K562 (cell line): ENCODE measurements at regions not wholly inside any gene's neighbourhood (a gene's known extent, or its start where the extent isn't known, plus 50 kb on each side); places are given as distances from the start of the nearest gene placed in this dataset.

Experiments used
- ATAC-seq: fragments of 200-7000 bp; cut with Tn5 transposase; 3 replicates; pipeline ENCODE4 v1.9.1; 2020; ENCODE audit warnings: moderate library complexity
- BruUV-seq: library from RNA; stranded (reverse); fragments of 400-500 nt; replicated peaks from 2 replicates; lab custom pipeline; 2021; lab: Mats Ljungman, UMichigan
- CTCF ChIA-PET: fragments of 300-600 bp; formaldehyde crosslinking; extraction: SDS; loops from one replicate; lab custom pipeline; 2021; ENCODE audit warnings: low intra/inter-chr PET ratio; lab: Yijun Ruan, JAX
- POLR2A ChIA-PET: fragments of 300-600, 350-650 bp; sonication (Branson Sonifier 250); formaldehyde crosslinking; extraction: SDS; loops from one replicate; lab custom pipeline; 2021; ENCODE audit warnings: antibody characterized with exemption, inconsistent platforms; lab: Yijun Ruan, JAX
- DNase-seq, 4 experiments: peaks; one replicate each; pipeline versions ENCODE4 v3.0.0 to v3.0.0-alpha.2; 2011 to 2018; ENCODE audit warnings: low spot score in 3 of 4, mixed read lengths in 3 of 4; ENCODE audit errors: extremely low read depth in 1 of 4
- FAIRE-seq: peaks from 2 replicates; lab custom pipeline; 2011; peaks lifted over from hg19 to GRCh38; lab: Jason Lieb, UNC
- H2AFZ ChIP-seq: 2 replicates; pipeline ENCODE4 v1.6.0; 2011; ENCODE audit warnings: low read depth, low read length, control low read depth, inconsistent platforms
- H3K27ac ChIP-seq: fragments of 200-600 bp; 3 replicates; pipeline ENCODE4 v1.8.0; 2011; ENCODE audit warnings: low read depth, mild to moderate bottlenecking, control low read depth, inconsistent platforms, low read length, moderate library complexity, mixed read lengths; ENCODE audit errors: extremely low read depth
- H3K27me3 ChIP-seq, 2 experiments: fragments of 300-600 bp in 1 of 2; 2 replicates in 1 of 2; 3 replicates in 1 of 2; pipeline versions ENCODE4 v1.6.0 to v1.8.0; 2011; ENCODE audit warnings: inconsistent platforms in 2 of 2, low read length in 2 of 2, mild to moderate bottlenecking in 1 of 2, mixed read lengths in 1 of 2, moderate library complexity in 1 of 2; ENCODE audit not compliant: control insufficient read depth in 2 of 2, insufficient read depth in 2 of 2
- H3K36me3 ChIP-seq: fragments of 300-600 bp; 3 replicates; pipeline ENCODE4 v1.8.0; 2011; ENCODE audit warnings: mild to moderate bottlenecking, low read length, inconsistent platforms; ENCODE audit not compliant: control insufficient read depth, insufficient read depth
- H3K4me1 ChIP-seq, 2 experiments: fragments of 200-600 bp in 1 of 2; replicated peaks in 1 of 2; 2 replicates in 1 of 2; 3 replicates in 1 of 2; pipeline versions ENCODE4 v1.5.1 to v1.8.0; 2011; ENCODE audit warnings: inconsistent platforms in 2 of 2, low read length in 2 of 2, mild to moderate bottlenecking in 1 of 2, mixed read lengths in 1 of 2, moderate library complexity in 1 of 2; ENCODE audit not compliant: control insufficient read depth in 2 of 2, insufficient read depth in 2 of 2
- H3K4me2 ChIP-seq: 2 replicates; pipeline ENCODE4 v1.6.1; 2011; ENCODE audit warnings: low read length, control low read depth, inconsistent platforms, mixed read lengths; ENCODE audit not compliant: insufficient read depth
- H3K4me3 ChIP-seq: fragments of 200-600 bp; sonication (generic), shearing (Covaris generic); 2 replicates; pipeline ENCODE4 v1.5.1; 2016; ENCODE audit warnings: control low read depth, inconsistent platforms
- H3K79me2 ChIP-seq: fragments of 200-600 bp; 3 replicates; pipeline ENCODE4 v1.8.0; 2011; ENCODE audit warnings: low read length, inconsistent platforms; ENCODE audit not compliant: control insufficient read depth, insufficient read depth
- H3K9ac ChIP-seq, 2 experiments: 2 replicates each; pipeline versions ENCODE4 v1.6.0 to v1.6.1; 2011; ENCODE audit warnings: low read depth in 2 of 2, low read length in 2 of 2, control low read depth in 1 of 2, inconsistent platforms in 1 of 2, mild to moderate bottlenecking in 1 of 2, mixed read lengths in 1 of 2; ENCODE audit not compliant: insufficient read depth in 1 of 2
- H3K9me1 ChIP-seq: one replicate; pipeline ENCODE4 v1.6.0; 2011; ENCODE audit warnings: inconsistent platforms, mild to moderate bottlenecking, low read length, moderate library complexity; ENCODE audit not compliant: control insufficient read depth, insufficient read depth
- H3K9me3 ChIP-seq: replicated peaks from 2 replicates; pipeline ENCODE4 v1.5.1; 2011; ENCODE audit warnings: low read depth, low read length, inconsistent platforms; ENCODE audit not compliant: control insufficient read depth, insufficient read depth
- H4K20me1 ChIP-seq: replicated peaks from 2 replicates; pipeline ENCODE4 v1.6.1; 2011; ENCODE audit warnings: low read length, inconsistent platforms, mixed read lengths; ENCODE audit not compliant: control insufficient read depth, insufficient read depth
- MBD2 ChIP-seq: sonication (generic); IDR thresholded peaks from 2 replicates; pipeline ENCODE4 v1.6.1; 2016; ENCODE audit warnings: low read depth, borderline replicate concordance
- MYBL2 ChIP-seq, 2 experiments: fragments of 450-650 bp in 1 of 2; sonication (generic) in 1 of 2; formaldehyde crosslinking in 1 of 2; IDR thresholded peaks; 2 replicates each; pipeline versions ENCODE4 v1.6.1 to v1.8.1; 2017 to 2022; ENCODE audit warnings: borderline replicate concordance in 1 of 2, inconsistent platforms in 1 of 2, low read depth in 1 of 2, mild to moderate bottlenecking in 1 of 2, missing genetic modification reagents in 1 of 2, moderate library complexity in 1 of 2
- STAG1 ChIP-seq: sonication (generic); formaldehyde crosslinking; IDR thresholded peaks from 2 replicates; pipeline ENCODE4 v1.5.0; 2020; ENCODE audit warnings: missing genetic modification reagents, borderline replicate concordance
- TEAD1 ChIP-seq, 2 experiments: fragments of 450-650 bp in 1 of 2; sonication (generic) in 1 of 2; formaldehyde crosslinking; IDR thresholded peaks; 2 replicates each; pipeline versions ENCODE4 v1.4.0 to v1.8.0; 2020 to 2022; ENCODE audit warnings: mild to moderate bottlenecking in 2 of 2, missing genetic modification reagents in 1 of 2
- ZNF212 ChIP-seq: fragments of 450-650 bp; formaldehyde crosslinking; IDR thresholded peaks from 2 replicates; pipeline ENCODE4 v1.4.0; 2020; ENCODE audit warnings: mild to moderate bottlenecking
- ZNF561 ChIP-seq: fragments of 450-650 bp; formaldehyde crosslinking; conservative IDR thresholded peaks from 2 replicates; pipeline ENCODE4 v1.4.0; 2020; ENCODE audit warnings: mild to moderate bottlenecking, moderate library complexity
- in situ Hi-C: fragments of 300-500 bp; cut with MboI; formaldehyde crosslinking; loops from 4 replicates; pipeline ENCODE4 v1.15.0; 2018; ENCODE audit warnings: inconsistent platforms, mixed read lengths
- intact Hi-C: fragments of 100-400 bp; cut with micrococcal nuclease; formaldehyde crosslinking; loops from 2 replicates; pipeline ENCODE4 v1.14.2; 2022
- TF ChIP-seq, protein P1 (sequence below), 2 experiments: fragments of 450-650 bp in 1 of 2; sonication (generic) in 1 of 2; formaldehyde crosslinking in 1 of 2; IDR thresholded peaks in 1 of 2; conservative IDR thresholded peaks in 1 of 2; 2 replicates each; pipeline versions ENCODE4 v1.6.1 to v1.8.1; 2016 to 2023; ENCODE audit warnings: mild to moderate bottlenecking in 2 of 2, moderate library complexity in 2 of 2, inconsistent platforms in 1 of 2, missing genetic modification reagents in 1 of 2

DNA sequence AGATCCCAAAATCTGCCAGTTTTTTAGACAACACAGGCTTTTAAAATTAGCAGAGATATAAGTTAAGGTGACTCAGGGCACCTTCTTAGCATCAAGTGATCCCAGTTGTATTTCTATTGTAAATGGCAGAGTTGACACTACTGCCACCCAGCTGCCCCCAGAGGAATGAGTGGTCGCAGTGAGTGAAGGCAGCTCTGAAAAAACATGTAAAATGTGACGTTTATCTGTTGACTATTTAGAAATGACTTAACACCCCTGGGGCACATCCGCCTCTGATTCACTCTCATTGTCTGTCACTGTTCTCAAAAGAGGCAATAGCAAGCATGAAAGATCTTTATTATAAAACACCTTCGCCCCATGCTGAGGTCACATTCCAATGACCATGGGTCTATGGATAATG is 592.4 kb downstream of the ACTRT1 start (continued):
- TF ChIP-seq MYBL2 (IDR thresholded peaks at IDR 0.05; ENCODE audit: low read depth) (no peak), MYBL2 (CRISPR knock-in tag; IDR thresholded peaks at IDR 0.05; ENCODE audit: borderline replicate concordance) (no peak), ZNF212 (CRISPR knock-in tag) (no peak), MBD2 (no peak)
- TF ChIP-seq, protein P1, sequence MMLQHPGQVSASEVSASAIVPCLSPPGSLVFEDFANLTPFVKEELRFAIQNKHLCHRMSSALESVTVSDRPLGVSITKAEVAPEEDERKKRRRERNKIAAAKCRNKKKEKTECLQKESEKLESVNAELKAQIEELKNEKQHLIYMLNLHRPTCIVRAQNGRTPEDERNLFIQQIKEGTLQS (IDR thresholded peaks at IDR 0.05), result no peak
- TF ChIP-seq, protein P1 (CRISPR knock-in tag; conservative IDR thresholded peaks at IDR 0.05), result no peak

DNA sequence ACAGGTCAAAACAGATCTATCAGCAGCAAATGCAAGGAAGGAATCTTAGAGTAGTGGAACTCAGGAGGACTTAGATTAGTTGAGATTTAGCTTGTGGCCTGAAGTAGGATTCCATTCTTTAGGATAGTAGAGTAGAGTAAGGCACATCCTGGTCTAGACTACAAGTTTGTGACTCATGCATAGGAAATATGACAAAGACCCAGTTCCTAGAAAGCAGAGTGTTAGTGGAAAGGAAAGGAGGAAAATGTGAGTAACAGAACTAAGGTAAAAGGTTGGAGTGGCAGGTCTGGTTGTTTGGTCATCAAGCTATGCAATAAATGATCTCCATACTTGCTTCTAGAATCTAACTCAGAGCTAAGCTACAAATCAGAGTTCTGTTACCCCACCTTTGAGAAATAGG is 595.0 kb downstream of the ACTRT1 start:
- FAIRE-seq (no peak), DNase-seq (no peak), ATAC-seq (no peak)
- Histone ChIP-seq H3K4me2 (no peak overlapping the region), H3K27me3 (no peaks in the 10 kb centered on the region), H3K27ac (no peak overlapping the region), H3K9me1 (no peaks in the 10 kb centered on the region), H3K36me3 (no peaks in the 10 kb centered on the region), H4K20me1 (no peaks in the 10 kb centered on the region), H2AFZ (no peak overlapping the region), H3K79me2 (no peaks in the 10 kb centered on the region), H3K4me1 (no peaks in the 10 kb centered on the region), H3K9me3 (no peaks in the 10 kb centered on the region), H3K4me3 (no peak overlapping the region), H3K9ac (no peak overlapping the region)
- BruUV-seq, result no TSS peak
- TF ChIP-seq STAG1 (CRISPR knock-in tag), result no peak
- TF ChIP-seq TEAD1 (CRISPR knock-in tag; IDR thresholded peaks at IDR 0.05), result no peak
- TF ChIP-seq ZNF561, result no peak
- intact Hi-C loops (no loop called here), in situ Hi-C loops (no loop called here)
- ChIA-PET CTCF (no interaction called here), POLR2A (no interaction called here)
